ENCODE measurements at regions not wholly inside any gene's neighbourhood (a gene's known extent, or its start where the extent isn't known, plus 50 kb on each side); places are given as distances from the start of the nearest gene placed in this dataset.

GRCh38 chr1:239993366-239993765 lies 98.3 kb upstream of the FMN2 start:
- no peaks in the 10 kb centered on the region for H3K9me3 ChIP-seq (ENCODE audit: control insufficient read depth, low read length, poor library complexity, severe bottlenecking)
- no peak overlapping the region for H3K27ac Mint-ChIP-seq
- H3K4me3 Mint-ChIP-seq: no peak overlapping the region
- H3K27me3 Mint-ChIP-seq: peaks cover 59% of the 10 kb centered on the region
- DNase-seq (no peak), ATAC-seq (no peak)
- H3K4me1 Mint-ChIP-seq: peaks cover 5% of the 10 kb centered on the region
- H3K36me3 Mint-ChIP-seq (ENCODE audit: low read depth): peaks cover 3% of the 10 kb centered on the region

DNA sequence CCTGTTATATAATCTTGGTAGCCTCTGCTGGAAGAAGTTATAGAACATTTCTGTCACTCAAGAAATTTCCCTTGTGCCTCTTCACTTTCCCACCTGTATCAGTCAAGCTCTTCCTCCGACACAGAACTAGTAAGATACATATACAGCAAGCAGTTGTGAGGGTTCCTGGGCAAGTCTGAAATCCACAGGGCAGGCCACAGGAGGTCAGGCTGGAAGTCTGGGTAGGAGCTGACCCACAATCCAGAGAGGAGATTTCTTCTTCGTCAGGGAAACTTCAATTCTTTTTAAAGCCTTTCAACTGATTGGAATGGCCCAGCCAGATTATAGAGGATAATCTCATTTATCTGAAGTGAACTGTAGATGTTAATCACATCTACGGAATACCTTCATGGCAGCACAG lies 96.4 kb upstream of the FMN2 start:
- Mint-ChIP-seq H3K27me3 (peaks cover 70% of the 10 kb centered on the region), H3K36me3 (ENCODE audit: low read depth) (peaks cover 3% of the 10 kb centered on the region)
- ATAC-seq: no peak

GRCh38 chr1:239997160-239997514 lies 94.5 kb upstream of the FMN2 start:
- Mint-ChIP-seq H3K27ac (no peak overlapping the region), H3K4me3 (peak overlapping the region; percentile 66), H3K27me3 (peaks cover 73% of the 10 kb centered on the region), H3K4me1 (peaks cover 5% of the 10 kb centered on the region), H3K36me3 (ENCODE audit: low read depth) (peaks cover 3% of the 10 kb centered on the region)
- H3K9me3 ChIP-seq (ENCODE audit: control insufficient read depth, low read length, poor library complexity, severe bottlenecking): no peaks in the 10 kb centered on the region
- ATAC-seq (no peak), DNase-seq (no peak)

More for the DNA sequence above, 96.4 kb upstream of the FMN2 start:
- Mint-ChIP-seq H3K4me3 (no peak overlapping the region), H3K27ac (no peak overlapping the region), H3K4me1 (peaks cover 5% of the 10 kb centered on the region)
- no peak for DNase-seq
- H3K9me3 ChIP-seq (ENCODE audit: control insufficient read depth, low read length, poor library complexity, severe bottlenecking): no peaks in the 10 kb centered on the region

GRCh38 chr1:239997515-239998311 lies 94.0 kb upstream of the FMN2 start:
- H3K36me3 Mint-ChIP-seq (ENCODE audit: low read depth): peaks cover 3% of the 10 kb centered on the region
- H3K4me3 Mint-ChIP-seq: peak overlapping the region; percentile 66
- DNase-seq: no peak
- ATAC-seq: no peak
- H3K27ac Mint-ChIP-seq: no peak overlapping the region
- no peaks in the 10 kb centered on the region for H3K9me3 ChIP-seq (ENCODE audit: control insufficient read depth, low read length, poor library complexity, severe bottlenecking)
- H3K27me3 Mint-ChIP-seq: peaks cover 70% of the 10 kb centered on the region
- H3K4me1 Mint-ChIP-seq: peaks cover 5% of the 10 kb centered on the region

DNA sequence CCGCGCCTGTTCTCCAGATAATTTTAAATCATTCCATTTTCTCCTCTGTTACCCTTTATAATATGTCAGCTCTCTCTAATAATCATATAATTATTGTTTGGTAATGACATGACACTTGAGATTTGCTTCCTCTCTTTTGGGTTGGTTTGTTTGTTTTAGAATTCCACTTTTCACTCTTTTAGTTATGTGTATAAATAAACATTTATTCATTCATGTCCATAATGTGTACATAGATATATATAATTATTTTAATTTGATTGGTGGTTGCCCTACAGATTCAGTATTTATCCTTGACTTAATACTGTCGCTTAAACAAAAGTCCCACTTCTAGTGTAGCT lies 93.4 kb upstream of the FMN2 start:
- H3K27ac Mint-ChIP-seq: no peak overlapping the region
- H3K4me3 Mint-ChIP-seq: peak overlapping the region; percentile 45
- ATAC-seq: no peak
- no peaks in the 10 kb centered on the region for H3K9me3 ChIP-seq (ENCODE audit: control insufficient read depth, low read length, poor library complexity, severe bottlenecking)
- H3K4me1 Mint-ChIP-seq: peaks cover 5% of the 10 kb centered on the region
- peaks cover 66% of the 10 kb centered on the region for H3K27me3 Mint-ChIP-seq
- peaks cover 3% of the 10 kb centered on the region for H3K36me3 Mint-ChIP-seq (ENCODE audit: low read depth)
- DNase-seq: no peak

- H3K36me3 Mint-ChIP-seq (ENCODE audit: low read depth): peaks cover 3% of the 10 kb centered on the region
- no peak overlapping the region for H3K4me3 Mint-ChIP-seq
- H3K27ac Mint-ChIP-seq: no peak overlapping the region
- H3K27me3 Mint-ChIP-seq: peaks cover 61% of the 10 kb centered on the region
- ATAC-seq (no peak), DNase-seq (no peak)
- no peaks in the 10 kb centered on the region for H3K9me3 ChIP-seq (ENCODE audit: control insufficient read depth, low read length, poor library complexity, severe bottlenecking)
- H3K4me1 Mint-ChIP-seq: peaks cover 5% of the 10 kb centered on the region
These were observed 92.5 kb upstream of the FMN2 start for GRCh38 chr1:239999170-239999569.

DNA sequence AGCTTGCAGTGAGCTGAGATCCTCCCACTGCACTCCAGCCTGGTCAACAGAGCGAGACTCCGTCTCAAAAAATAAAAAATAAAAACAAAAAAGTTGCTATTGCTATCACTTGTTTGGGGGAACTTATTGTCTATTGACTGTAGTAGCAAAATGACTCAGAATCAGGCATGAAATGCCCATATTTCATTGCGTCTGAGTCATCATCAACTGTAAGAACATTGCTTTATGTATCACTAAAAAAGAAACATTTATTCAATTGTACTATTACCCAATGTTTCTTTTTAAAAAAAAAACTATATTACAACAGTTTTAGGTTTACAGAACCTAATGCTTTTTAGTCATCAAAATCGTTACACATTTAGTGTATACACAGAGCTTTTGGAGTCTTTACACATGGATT lies 91.0 kb upstream of the FMN2 start:
- H3K27me3 Mint-ChIP-seq: peaks cover 46% of the 10 kb centered on the region
- ATAC-seq (no peak), DNase-seq (no peak)
- no peaks in the 10 kb centered on the region for H3K9me3 ChIP-seq (ENCODE audit: control insufficient read depth, low read length, poor library complexity, severe bottlenecking)
- no peak overlapping the region for H3K4me3 Mint-ChIP-seq
- peaks cover 3% of the 10 kb centered on the region for H3K36me3 Mint-ChIP-seq (ENCODE audit: low read depth)
- peaks cover 5% of the 10 kb centered on the region for H3K4me1 Mint-ChIP-seq
- H3K27ac Mint-ChIP-seq: no peak overlapping the region

DNA sequence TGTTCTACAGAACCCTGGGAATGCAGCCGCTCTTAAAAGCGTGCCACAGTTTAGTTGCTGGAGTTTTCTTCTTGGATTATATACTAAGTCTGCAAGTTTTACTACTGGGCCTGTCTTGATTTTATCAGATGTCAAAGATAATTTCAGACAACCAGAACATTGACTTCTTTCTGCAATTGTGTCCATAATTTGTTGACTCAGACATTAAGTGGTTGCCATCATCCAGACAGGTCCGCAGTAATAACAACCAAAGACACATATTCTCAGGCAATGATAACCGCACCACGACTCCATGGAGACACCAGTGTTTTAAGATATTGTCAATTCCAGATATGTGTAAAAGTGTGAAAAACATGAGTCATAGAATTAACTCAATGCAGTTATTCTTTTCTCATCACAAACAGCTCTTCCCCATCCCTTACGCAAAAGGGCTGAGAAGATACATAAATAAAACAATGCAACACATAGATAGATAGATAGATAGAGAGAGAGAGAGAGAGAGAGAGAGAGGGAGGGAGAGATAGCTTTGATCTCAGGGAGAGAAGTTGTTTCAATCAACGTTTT lies 90.4 kb upstream of the FMN2 start:
- no peaks in the 10 kb centered on the region for H3K9me3 ChIP-seq (ENCODE audit: control insufficient read depth, low read length, poor library complexity, severe bottlenecking)
- Mint-ChIP-seq H3K4me1 (peaks cover 5% of the 10 kb centered on the region), H3K36me3 (ENCODE audit: low read depth) (peaks cover 3% of the 10 kb centered on the region), H3K27ac (no peak overlapping the region), H3K27me3 (peaks cover 40% of the 10 kb centered on the region), H3K4me3 (no peak overlapping the region)
- DNase-seq: no peak
- no peak for ATAC-seq

DNA sequence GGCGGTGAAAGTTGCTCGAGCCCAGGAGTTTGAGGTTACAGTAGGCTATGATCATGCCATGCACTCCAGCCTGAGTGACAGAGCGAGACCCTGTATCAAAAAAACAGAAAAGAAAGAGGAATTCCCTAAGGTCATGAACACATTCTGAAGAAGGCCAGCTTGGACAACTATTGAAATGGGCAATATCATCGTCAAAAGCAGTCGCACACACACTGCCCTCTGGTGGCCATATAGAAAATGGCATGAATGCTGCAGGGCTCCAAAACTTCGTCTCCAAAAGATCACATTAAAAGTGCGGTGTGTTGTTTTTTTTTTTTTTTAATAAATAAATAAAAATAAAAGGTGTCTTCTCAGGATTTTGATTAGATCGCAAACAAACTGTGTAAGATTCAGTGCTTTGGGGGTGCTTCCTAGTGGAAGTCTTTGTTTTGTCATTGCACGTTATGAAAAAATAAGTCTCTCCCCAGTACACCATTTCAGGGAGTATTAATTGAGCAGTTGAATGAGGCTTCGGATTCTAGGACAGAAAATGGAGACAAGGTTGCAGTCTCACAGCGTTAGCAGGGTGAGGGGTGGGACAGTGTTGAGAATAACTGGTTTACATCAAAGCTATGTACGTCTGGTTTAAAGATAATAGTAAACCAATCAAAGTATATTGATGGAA lies 87.5 kb upstream of the FMN2 start:
- peaks cover 21% of the 10 kb centered on the region for H3K27me3 Mint-ChIP-seq
- no peak overlapping the region for H3K27ac Mint-ChIP-seq
- H3K4me3 Mint-ChIP-seq: no peak overlapping the region
- DNase-seq (no peak), ATAC-seq (peak; percentile 36)
- no peaks in the 10 kb centered on the region for H3K9me3 ChIP-seq (ENCODE audit: control insufficient read depth, low read length, poor library complexity, severe bottlenecking)
- no peaks in the 10 kb centered on the region for H3K36me3 Mint-ChIP-seq (ENCODE audit: low read depth)
- no peaks in the 10 kb centered on the region for H3K4me1 Mint-ChIP-seq

GRCh38 chr1:240005997-240006650 lies 85.6 kb upstream of the FMN2 start:
- Mint-ChIP-seq H3K27me3 (peaks cover 9% of the 10 kb centered on the region), H3K36me3 (ENCODE audit: low read depth) (no peaks in the 10 kb centered on the region), H3K4me3 (no peak overlapping the region), H3K27ac (no peak overlapping the region), H3K4me1 (no peaks in the 10 kb centered on the region)
- H3K9me3 ChIP-seq (ENCODE audit: control insufficient read depth, low read length, poor library complexity, severe bottlenecking): no peaks in the 10 kb centered on the region
- no peak for DNase-seq
- ATAC-seq: no peak

DNA sequence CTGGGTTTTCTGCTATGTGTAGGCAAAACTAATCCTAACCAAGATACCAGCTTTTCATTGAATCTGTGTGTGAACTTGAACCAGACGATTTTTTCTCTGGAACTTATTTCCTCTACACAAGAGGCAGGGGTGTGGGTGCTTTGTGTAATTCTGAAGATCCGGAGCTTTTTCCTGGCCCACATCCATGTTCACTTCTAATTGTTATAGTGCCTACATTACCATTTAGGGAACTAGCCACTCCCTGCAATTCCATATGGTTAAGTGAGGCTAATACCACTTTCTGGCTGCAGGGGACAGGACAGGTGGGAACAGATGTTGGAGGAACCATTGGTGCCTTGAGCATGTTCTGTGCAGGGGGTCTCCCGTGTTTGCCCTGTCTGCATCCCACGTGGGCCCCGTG lies 83.4 kb upstream of the FMN2 start:
- Mint-ChIP-seq H3K4me1 (no peaks in the 10 kb centered on the region), H3K36me3 (ENCODE audit: low read depth) (no peaks in the 10 kb centered on the region)
- no peak for ATAC-seq

DNA sequence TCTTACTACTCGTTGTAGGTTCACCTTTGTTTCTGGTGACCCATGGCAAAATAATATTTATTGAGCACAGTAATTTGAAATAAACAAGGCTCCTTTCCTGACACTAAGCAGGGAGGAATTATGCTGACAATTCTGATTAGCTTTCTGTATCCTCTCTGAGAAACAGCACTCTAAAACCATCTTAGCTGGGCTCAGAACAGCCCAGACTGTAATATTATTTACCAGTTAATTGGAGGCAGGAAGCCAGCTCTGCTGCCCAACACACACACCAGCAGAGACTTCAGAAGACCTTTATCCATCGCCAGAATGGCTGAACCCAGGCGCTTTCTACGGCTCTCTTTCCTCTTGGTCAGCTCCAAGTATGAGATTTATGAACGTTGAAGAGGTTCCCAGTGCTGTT lies 77.6 kb upstream of the FMN2 start:
- Mint-ChIP-seq H3K27ac (no peak overlapping the region), H3K36me3 (ENCODE audit: low read depth) (no peaks in the 10 kb centered on the region), H3K27me3 (peaks cover 10% of the 10 kb centered on the region), H3K4me1 (no peaks in the 10 kb centered on the region), H3K4me3 (no peak overlapping the region)
- no peaks in the 10 kb centered on the region for H3K9me3 ChIP-seq (ENCODE audit: control insufficient read depth, low read length, poor library complexity, severe bottlenecking)
- DNase-seq (no peak), ATAC-seq (no peak)

More for the DNA sequence above, 83.4 kb upstream of the FMN2 start:
- no peak overlapping the region for H3K4me3 Mint-ChIP-seq
- H3K27me3 Mint-ChIP-seq: no peaks in the 10 kb centered on the region
- H3K9me3 ChIP-seq (ENCODE audit: control insufficient read depth, low read length, poor library complexity, severe bottlenecking): no peaks in the 10 kb centered on the region
- no peak overlapping the region for H3K27ac Mint-ChIP-seq
- no peak for DNase-seq

DNA sequence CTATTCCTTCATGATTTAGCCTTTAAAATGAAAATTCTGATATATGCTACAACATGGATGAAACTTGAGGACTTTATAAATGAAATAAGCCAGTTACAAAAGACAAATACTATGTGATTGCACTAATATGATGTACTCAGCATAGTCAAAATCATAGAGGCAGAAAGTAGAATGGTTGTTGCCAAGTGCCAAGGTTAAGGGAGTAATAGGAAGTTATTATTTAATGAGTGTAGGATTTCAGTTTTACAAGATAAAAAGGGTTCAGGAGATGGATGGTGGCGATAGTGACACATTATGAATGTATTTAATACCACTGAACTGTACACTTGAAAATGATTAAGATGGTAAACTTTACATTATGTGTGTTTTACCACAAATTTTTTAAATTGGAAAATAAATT lies 73.1 kb upstream of the FMN2 start:
- peaks cover 2% of the 10 kb centered on the region for H3K36me3 Mint-ChIP-seq (ENCODE audit: low read depth)
- no peaks in the 10 kb centered on the region for H3K9me3 ChIP-seq (ENCODE audit: control insufficient read depth, low read length, poor library complexity, severe bottlenecking)
- H3K27ac Mint-ChIP-seq: no peak overlapping the region
- peaks cover 10% of the 10 kb centered on the region for H3K27me3 Mint-ChIP-seq
- no peak for ATAC-seq
- H3K4me1 Mint-ChIP-seq: no peaks in the 10 kb centered on the region
- no peak for DNase-seq
- H3K4me3 Mint-ChIP-seq: no peak overlapping the region

Data from T-helper 17 cell (primary cell).